H9 (cell line): ENCODE measurements at regions not wholly inside any gene's neighbourhood (a gene's known extent, or its start where the extent isn't known, plus 50 kb on each side); places are given as distances from the start of the nearest gene placed in this dataset.

ENCODE experiments used
- DNase-seq: peaks from one replicate; pipeline ENCODE4 v3.0.0-alpha.2; 2017
- H2AFZ ChIP-seq: one replicate; pipeline ENCODE4 v1.6.1; 2013; ENCODE audit warnings: mild to moderate bottlenecking, low read length, control low read depth, moderate library complexity
- H2AK5ac ChIP-seq: 2 replicates; pipeline ENCODE4 v1.6.1; 2013; ENCODE audit warnings: low read length, control low read depth, mixed read lengths; ENCODE audit not compliant: insufficient read length
- H2BK120ac ChIP-seq: one replicate; pipeline ENCODE4 v1.6.1; 2013; ENCODE audit warnings: low read depth, mild to moderate bottlenecking, low read length, control low read depth, inconsistent platforms; ENCODE audit not compliant: poor library complexity, severe bottlenecking
- H2BK12ac ChIP-seq: 2 replicates; pipeline ENCODE4 v1.6.1; 2013; ENCODE audit warnings: low read length, control low read depth, mixed read lengths, low read depth; ENCODE audit not compliant: insufficient read length
- H2BK15ac ChIP-seq: 2 replicates; pipeline ENCODE4 v1.6.1; 2013; ENCODE audit warnings: low read depth, low read length, control low read depth
- H2BK20ac ChIP-seq: one replicate; pipeline ENCODE4 v1.6.1; 2013; ENCODE audit warnings: low read depth, mild to moderate bottlenecking, low read length, control low read depth, inconsistent platforms; ENCODE audit not compliant: poor library complexity, severe bottlenecking
- H2BK5ac ChIP-seq: 2 replicates; pipeline ENCODE4 v1.6.1; 2013; ENCODE audit warnings: low read length, control low read depth, mixed read lengths; ENCODE audit not compliant: insufficient read length
- H3K14ac ChIP-seq: 2 replicates; pipeline ENCODE4 v1.6.1; 2013; ENCODE audit warnings: low read length, control low read depth; ENCODE audit not compliant: insufficient read depth
- H3K18ac ChIP-seq: 2 replicates; pipeline ENCODE4 v1.6.1; 2013; ENCODE audit warnings: low read depth, mild to moderate bottlenecking, mixed read lengths, low read length, control low read depth; ENCODE audit not compliant: insufficient read length
- H3K23ac ChIP-seq: 2 replicates; pipeline ENCODE4 v1.6.1; 2013; ENCODE audit warnings: low read length, control low read depth, mixed read lengths, low read depth; ENCODE audit not compliant: insufficient read length
- H3K23me2 ChIP-seq: 2 replicates; pipeline ENCODE4 v1.6.1; 2013; ENCODE audit warnings: low read depth, mild to moderate bottlenecking, mixed read lengths, low read length, control low read depth; ENCODE audit not compliant: insufficient read length, poor library complexity, severe bottlenecking
- H3K27ac ChIP-seq: 2 replicates; pipeline ENCODE4 v1.5.1; 2013; ENCODE audit warnings: low read length, control low read depth, mixed read lengths, low read depth; ENCODE audit not compliant: insufficient read length
- H3K27me3 ChIP-seq: 2 replicates; pipeline ENCODE4 v1.6.1; 2013; ENCODE audit warnings: low read length, control low read depth, inconsistent platforms; ENCODE audit not compliant: insufficient read depth
- H3K4ac ChIP-seq: 2 replicates; pipeline ENCODE4 v1.6.1; 2013; ENCODE audit warnings: low read depth, mild to moderate bottlenecking, control low read depth, inconsistent platforms, low read length, moderate library complexity
- H3K4me1 ChIP-seq: 2 replicates; pipeline ENCODE4 v1.6.1; 2013; ENCODE audit warnings: low read length, control low read depth, inconsistent platforms; ENCODE audit not compliant: insufficient read depth
- H3K4me2 ChIP-seq: 2 replicates; pipeline ENCODE4 v1.6.1; 2013; ENCODE audit warnings: low read length, control low read depth, mixed read lengths; ENCODE audit not compliant: insufficient read length, insufficient read depth
- H3K56ac ChIP-seq: 2 replicates; pipeline ENCODE4 v1.6.1; 2013; ENCODE audit warnings: low read depth, mild to moderate bottlenecking, mixed read lengths, low read length, control low read depth; ENCODE audit not compliant: insufficient read length
- H3K79me1 ChIP-seq: 2 replicates; pipeline ENCODE4 v1.6.1; 2013; ENCODE audit warnings: low read depth, mild to moderate bottlenecking, moderate library complexity, low read length, control low read depth, inconsistent platforms; ENCODE audit not compliant: insufficient read depth, poor library complexity, severe bottlenecking
- H3K79me2 ChIP-seq: 2 replicates; pipeline ENCODE4 v1.6.1; 2013; ENCODE audit warnings: low read length, control low read depth, inconsistent platforms; ENCODE audit not compliant: insufficient read depth
- H3K9ac ChIP-seq: 2 replicates; pipeline ENCODE4 v1.6.1; 2013; ENCODE audit warnings: low read length, control low read depth, mixed read lengths; ENCODE audit not compliant: insufficient read length; ENCODE audit errors: extremely low read depth
- H3K9me3 ChIP-seq: one replicate; pipeline ENCODE4 v1.6.1; 2013; ENCODE audit warnings: low read depth, low read length, inconsistent platforms; ENCODE audit not compliant: control insufficient read depth
- H3T11ph ChIP-seq: one replicate; pipeline ENCODE4 v1.6.1; 2013; ENCODE audit warnings: mild to moderate bottlenecking, low read length, control low read depth, inconsistent platforms
- H4K20me1 ChIP-seq: one replicate; pipeline ENCODE4 v1.6.1; 2013; ENCODE audit not compliant: control insufficient read depth, insufficient read length, insufficient read depth
- H4K5ac ChIP-seq: 2 replicates; pipeline ENCODE4 v1.6.1; 2013; ENCODE audit warnings: low read depth, mild to moderate bottlenecking, mixed read lengths, low read length, control low read depth; ENCODE audit not compliant: insufficient read length
- H4K8ac ChIP-seq: replicated peaks from 2 replicates; pipeline ENCODE4 v1.6.1; 2013; ENCODE audit warnings: low read length, control low read depth, mixed read lengths, low read depth; ENCODE audit not compliant: insufficient read length
- H4K91ac ChIP-seq: 2 replicates; pipeline ENCODE4 v1.6.1; 2013; ENCODE audit warnings: low read depth, mild to moderate bottlenecking, moderate library complexity, mixed read lengths, low read length, control low read depth; ENCODE audit not compliant: insufficient read length
- H3K27ac Mint-ChIP-seq, 3 experiments: 2 replicates in 2 of 3; 3 replicates in 1 of 3; pipeline ENCODE4 v1.8.0; 2020 to 2021; ENCODE audit warnings: mixed read lengths in 3 of 3, mild to moderate bottlenecking in 1 of 3, moderate library complexity in 1 of 3
- H3K27me3 Mint-ChIP-seq: 2 replicates; pipeline ENCODE4 v1.8.0; 2021; ENCODE audit warnings: low read depth, mild to moderate bottlenecking, moderate library complexity, mixed read lengths
- H3K36me3 Mint-ChIP-seq, 3 experiments: 2 replicates in 2 of 3; 3 replicates in 1 of 3; pipeline ENCODE4 v1.8.0; 2020 to 2021; ENCODE audit warnings: low read depth in 3 of 3, mixed read lengths in 3 of 3; ENCODE audit not compliant: insufficient read depth in 1 of 3
- H3K4me1 Mint-ChIP-seq, 2 experiments: 2 replicates each; pipeline ENCODE4 v1.8.0; 2020; ENCODE audit warnings: mixed read lengths in 2 of 2
- H3K4me3 Mint-ChIP-seq, 2 experiments: 2 replicates in 1 of 2; 3 replicates in 1 of 2; pipeline ENCODE4 v1.8.0; 2020 to 2021; ENCODE audit warnings: mild to moderate bottlenecking in 2 of 2, mixed read lengths in 2 of 2, moderate library complexity in 1 of 2
- H3K9me3 Mint-ChIP-seq, 2 experiments: 2 replicates in 1 of 2; 3 replicates in 1 of 2; pipeline ENCODE4 v1.8.0; 2020; ENCODE audit warnings: mild to moderate bottlenecking in 2 of 2, mixed read lengths in 2 of 2, moderate library complexity in 1 of 2
- WGBS: extraction: QIAGEN DNeasy Blood & Tissue Kit; methylation state at CpG from one replicate; pipeline ENCODE4 v1.1.7; 2013; ENCODE audit warnings: missing lambda C conversion rate, low lambda C conversion rate, mixed read lengths; ENCODE audit not compliant: insufficient read length; ENCODE audit errors: extremely low coverage; 5-methylcytosine and 5-hydroxymethylcytosine counted together
- TF ChIP-seq, protein P1 (sequence below): fragments of 200-600 bp; sonication (generic); conservative IDR thresholded peaks from 3 replicates; pipeline ENCODE4 v1.8.0; 2021; ENCODE audit warnings: antibody characterized with exemption, mild to moderate bottlenecking

DNA sequence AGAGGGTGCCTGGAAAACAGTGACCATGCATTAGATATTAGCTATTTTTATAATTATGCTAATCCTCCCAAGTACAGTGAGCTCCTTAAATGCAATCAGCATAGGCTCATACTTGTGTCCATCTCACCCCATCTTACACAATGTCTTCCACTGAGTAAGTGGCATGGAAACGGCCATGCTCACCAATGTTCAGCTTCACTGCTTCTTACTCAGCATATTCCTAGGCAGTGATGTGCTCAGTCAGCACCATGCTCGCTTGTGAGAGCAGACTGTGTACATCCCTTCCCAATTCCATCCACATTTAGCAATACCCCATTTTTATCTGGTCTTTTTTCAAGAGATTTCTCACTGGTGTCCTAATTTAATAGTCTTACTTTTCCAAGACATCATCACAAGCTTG lies 454.8 kb upstream of the SOX9 start:
- H3K18ac ChIP-seq, result no peak overlapping the region
- no peak overlapping the region for H4K5ac ChIP-seq
- no peaks in the 10 kb centered on the region for H3K27me3 ChIP-seq
- no peak overlapping the region for H3T11ph ChIP-seq
- no peak overlapping the region for H2AK5ac ChIP-seq
- H4K91ac ChIP-seq, result no peak overlapping the region
- Mint-ChIP-seq H3K9me3 (0 out of 5 replicates have a peak, but pooled peaks cover 0 to 2% of the 10 kb centered on the region in 2 experiments), H3K36me3 (no peaks in the 10 kb centered on the region), H3K27ac (no peak overlapping the region), H3K4me3 (no peak overlapping the region), H3K27me3 (no peaks in the 10 kb centered on the region), H3K4me1 (no peaks in the 10 kb centered on the region)
- no peak overlapping the region for H3K56ac ChIP-seq
- H2BK15ac ChIP-seq, result no peak overlapping the region
- H2BK5ac ChIP-seq, result no peak overlapping the region
- no peaks in the 10 kb centered on the region for H3K79me1 ChIP-seq
- TF ChIP-seq, protein P1, sequence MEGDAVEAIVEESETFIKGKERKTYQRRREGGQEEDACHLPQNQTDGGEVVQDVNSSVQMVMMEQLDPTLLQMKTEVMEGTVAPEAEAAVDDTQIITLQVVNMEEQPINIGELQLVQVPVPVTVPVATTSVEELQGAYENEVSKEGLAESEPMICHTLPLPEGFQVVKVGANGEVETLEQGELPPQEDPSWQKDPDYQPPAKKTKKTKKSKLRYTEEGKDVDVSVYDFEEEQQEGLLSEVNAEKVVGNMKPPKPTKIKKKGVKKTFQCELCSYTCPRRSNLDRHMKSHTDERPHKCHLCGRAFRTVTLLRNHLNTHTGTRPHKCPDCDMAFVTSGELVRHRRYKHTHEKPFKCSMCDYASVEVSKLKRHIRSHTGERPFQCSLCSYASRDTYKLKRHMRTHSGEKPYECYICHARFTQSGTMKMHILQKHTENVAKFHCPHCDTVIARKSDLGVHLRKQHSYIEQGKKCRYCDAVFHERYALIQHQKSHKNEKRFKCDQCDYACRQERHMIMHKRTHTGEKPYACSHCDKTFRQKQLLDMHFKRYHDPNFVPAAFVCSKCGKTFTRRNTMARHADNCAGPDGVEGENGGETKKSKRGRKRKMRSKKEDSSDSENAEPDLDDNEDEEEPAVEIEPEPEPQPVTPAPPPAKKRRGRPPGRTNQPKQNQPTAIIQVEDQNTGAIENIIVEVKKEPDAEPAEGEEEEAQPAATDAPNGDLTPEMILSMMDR, result no peak
- no peak for DNase-seq
- no peak overlapping the region for H3K23ac ChIP-seq
- no CpG with 5 or more reads among the region's 2 CpGs for WGBS
- H3K4ac ChIP-seq, result no peak overlapping the region
- no peak overlapping the region for H3K14ac ChIP-seq
- no peak overlapping the region for H3K9ac ChIP-seq
- H3K23me2 ChIP-seq, result no peaks in the 10 kb centered on the region
- H3K9me3 ChIP-seq, result no peaks in the 10 kb centered on the region
- H3K4me1 ChIP-seq, result no peaks in the 10 kb centered on the region
- H2AFZ ChIP-seq, result no peak overlapping the region
- no peak overlapping the region for H3K4me2 ChIP-seq
- H2BK20ac ChIP-seq, result no peak overlapping the region
- no peak overlapping the region for H3K27ac ChIP-seq
- H4K20me1 ChIP-seq, result no peaks in the 10 kb centered on the region
- no peak overlapping the region for H2BK120ac ChIP-seq
- H2BK12ac ChIP-seq, result no peak overlapping the region
- no peak overlapping the region for H4K8ac ChIP-seq
- H3K79me2 ChIP-seq, result no peaks in the 10 kb centered on the region
